ENCODE measurements at regions not wholly inside any gene's neighbourhood (a gene's known extent, or its start where the extent isn't known, plus 50 kb on each side); places are given as distances from the start of the nearest gene placed in this dataset.
"Not testable (repeated sequence)": the region's sequence is repeated elsewhere in the genome, so short reads cannot be mapped to it uniquely, and the experiment has no call there.

GRCh38 chr10:86579883-86580520, 58.4 kb upstream of the WAPL start:
- DNase-seq (ENCODE audit: low spot score): peak; percentile 13

GRCh38 chr10:86580521-86580891, 58.9 kb upstream of the WAPL start:
- DNase-seq (ENCODE audit: low spot score): no peak

GRCh38 chr10:86583983-86584382, 62.4 kb upstream of the WAPL start:
- no peak for DNase-seq (ENCODE audit: low spot score)

GRCh38 chr10:86585037-86585929, 63.7 kb upstream of the WAPL start:
- DNase-seq (ENCODE audit: low spot score): peak; percentile 66

GRCh38 chr10:86586516-86586915, 64.9 kb upstream of the WAPL start:
- no peak for DNase-seq (ENCODE audit: low spot score)

- DNase-seq (ENCODE audit: low spot score): not testable (repeated sequence)
Observed at GRCh38 chr10:86588781-86589180, 65.6 kb upstream of the OPN4 start.

- no peak for DNase-seq (ENCODE audit: low spot score)
Observed at GRCh38 chr10:86591436-86591835, 62.9 kb upstream of the OPN4 start.

- no peak for DNase-seq (ENCODE audit: low spot score)
Observed at GRCh38 chr10:86592413-86592812, 61.9 kb upstream of the OPN4 start.

GRCh38 chr10:86594535-86594934, 59.8 kb upstream of the OPN4 start:
- DNase-seq (ENCODE audit: low spot score): no peak

GRCh38 chr10:86595496-86595895, 58.9 kb upstream of the OPN4 start:
- DNase-seq (ENCODE audit: low spot score): no peak

- no peak for DNase-seq (ENCODE audit: low spot score)
Observed at GRCh38 chr10:86596266-86596665, 58.1 kb upstream of the OPN4 start.

- DNase-seq (ENCODE audit: low spot score): no peak
Observed at GRCh38 chr10:86597306-86597705, 57.0 kb upstream of the OPN4 start.

GRCh38 chr10:86598151-86598550, 56.2 kb upstream of the OPN4 start:
- DNase-seq (ENCODE audit: low spot score): no peak

- DNase-seq (ENCODE audit: low spot score): no peak
Observed at GRCh38 chr10:86599041-86599440, 55.3 kb upstream of the OPN4 start.

GRCh38 chr10:86599729-86600128, 54.6 kb upstream of the OPN4 start:
- DNase-seq (ENCODE audit: low spot score): no peak

- DNase-seq (ENCODE audit: low spot score): no peak
Observed at GRCh38 chr10:86600296-86600695, 54.1 kb upstream of the OPN4 start.

GRCh38 chr10:86601956-86602602, 52.3 kb upstream of the OPN4 start:
- no peak for DNase-seq (ENCODE audit: low spot score)

- no peak for DNase-seq (ENCODE audit: low spot score)
Observed at GRCh38 chr10:86603256-86603655, 51.1 kb upstream of the OPN4 start.
